ENCODE measurements at regions not wholly inside any gene's neighbourhood (a gene's known extent, or its start where the extent isn't known, plus 50 kb on each side); places are given as distances from the start of the nearest gene placed in this dataset.

DNA sequence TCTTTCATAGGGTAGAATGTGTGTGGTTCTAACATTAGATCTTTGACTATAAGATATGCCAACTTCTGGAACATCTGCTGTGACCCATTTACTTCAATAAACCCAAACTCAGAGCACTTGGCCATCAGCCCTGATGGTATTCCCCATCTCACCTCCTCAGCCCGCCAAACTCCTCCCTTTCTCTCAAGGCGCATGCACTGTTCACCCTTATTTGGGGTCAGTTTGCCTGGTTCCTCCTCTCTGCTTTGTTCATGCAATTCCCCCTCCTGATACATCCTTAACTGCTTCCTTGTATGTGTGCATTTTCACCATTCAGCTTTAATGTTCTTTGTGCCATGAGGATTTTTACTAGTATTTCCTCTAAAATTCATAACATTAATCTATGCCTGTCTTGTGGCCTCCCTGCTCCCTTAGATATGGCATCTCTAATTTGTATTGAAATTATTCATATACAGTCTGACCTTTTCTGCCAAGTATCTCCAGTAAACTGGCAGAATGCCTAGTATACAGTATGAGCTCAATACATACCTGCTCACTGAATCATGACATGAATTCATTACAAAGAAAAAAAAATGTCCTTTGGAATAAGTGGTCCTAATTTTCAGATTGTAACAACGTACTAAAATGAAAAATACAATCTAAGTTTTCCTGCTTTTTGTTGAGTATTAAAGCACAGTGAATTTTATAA is 336.8 kb upstream of the IGFBP3 start:
- DNase-seq (ENCODE audit: low read depth) = no peak
- H3K4me3 ChIP-seq (ENCODE audit: low read depth, low read length) = no peak overlapping the region
- no peak for TF ChIP-seq CTCF (IDR thresholded peaks at IDR 0.05; ENCODE audit: low read depth, low read length, missing control alignments)

DNA sequence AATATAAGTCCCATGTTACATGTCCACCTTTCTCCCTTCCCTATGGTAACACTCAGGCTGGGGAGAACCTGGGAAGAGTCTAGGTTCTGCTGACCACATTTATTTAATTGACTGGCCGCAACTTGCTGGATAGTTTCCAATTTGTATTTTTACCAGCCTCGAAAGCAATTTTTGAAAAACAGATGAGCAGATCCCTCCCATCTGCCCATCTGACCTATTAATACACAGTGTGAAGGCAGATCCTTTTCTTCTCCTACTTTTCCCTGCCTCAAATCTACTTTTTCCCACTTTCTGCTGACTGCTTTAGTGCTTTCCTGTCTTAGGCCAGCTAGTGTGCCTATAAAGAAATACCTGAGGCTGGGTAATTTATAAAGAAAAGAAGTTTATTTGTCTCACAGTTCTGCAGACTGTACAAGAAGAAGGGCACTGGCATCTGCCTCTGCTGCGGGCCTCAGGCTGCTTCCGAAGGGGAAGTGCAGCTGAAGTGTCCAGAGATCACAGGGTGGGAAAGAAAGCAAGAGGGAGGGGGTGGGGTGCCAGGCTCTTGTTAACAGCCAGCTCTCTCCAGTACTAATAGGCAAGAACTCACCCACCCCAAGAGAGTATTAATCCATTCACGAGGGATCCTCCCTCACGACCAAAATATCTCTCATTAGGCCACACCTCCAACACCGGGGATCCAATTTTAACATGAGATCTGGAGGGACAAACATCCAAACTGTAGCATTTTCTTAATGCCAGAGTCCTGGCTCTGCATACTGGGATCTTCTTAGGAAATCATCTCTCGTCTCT is 336.0 kb upstream of the IGFBP3 start:
- DNase-seq (ENCODE audit: low read depth) = no peak
- TF ChIP-seq CTCF (IDR thresholded peaks at IDR 0.05; ENCODE audit: low read depth, low read length, missing control alignments) = no peak
- H3K4me3 ChIP-seq (ENCODE audit: low read depth, low read length) = no peak overlapping the region

GRCh38 chr7:46253520-46253919 is 332.4 kb upstream of the IGFBP3 start:
- no peak for TF ChIP-seq CTCF (IDR thresholded peaks at IDR 0.05; ENCODE audit: low read depth, low read length, missing control alignments)
- no peak overlapping the region for H3K4me3 ChIP-seq (ENCODE audit: low read depth, low read length)
- no peak for DNase-seq (ENCODE audit: low read depth)

- TF ChIP-seq CTCF (IDR thresholded peaks at IDR 0.05; ENCODE audit: low read depth, low read length, missing control alignments) = no peak
- no peak overlapping the region for H3K4me3 ChIP-seq (ENCODE audit: low read depth, low read length)
- DNase-seq (ENCODE audit: low read depth) = no peak
Observed at GRCh38 chr7:46247664-46248063, 326.6 kb upstream of the IGFBP3 start.

DNA sequence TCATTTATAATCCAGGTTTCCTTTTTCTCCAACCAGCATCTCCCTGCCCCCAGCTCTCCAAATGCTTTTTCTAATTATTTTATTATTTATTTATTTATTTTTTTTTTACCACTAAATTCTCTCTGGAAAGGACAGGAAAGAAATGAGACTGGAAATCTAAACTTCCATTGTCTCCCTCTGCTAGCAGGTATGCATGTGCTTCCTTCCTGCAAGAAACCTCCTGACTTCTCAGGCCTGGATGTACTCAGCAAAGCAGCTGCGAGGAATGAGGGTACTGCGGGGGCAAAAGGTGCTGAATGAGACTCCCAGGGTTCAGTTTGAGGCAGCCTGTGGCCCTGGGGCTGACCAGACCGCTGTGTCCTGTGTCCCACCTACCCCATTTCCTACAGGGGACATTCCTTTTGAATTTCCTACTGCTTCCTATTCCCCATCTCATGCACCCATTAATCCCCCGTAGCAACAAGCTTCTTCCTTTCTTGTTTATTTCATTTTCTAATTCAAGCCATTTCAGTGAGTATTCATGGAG is 324.6 kb upstream of the IGFBP3 start:
- H3K4me3 ChIP-seq (ENCODE audit: low read depth, low read length) = no peak overlapping the region
- no peak for TF ChIP-seq CTCF (IDR thresholded peaks at IDR 0.05; ENCODE audit: low read depth, low read length, missing control alignments)
- no peak for DNase-seq (ENCODE audit: low read depth)

DNA sequence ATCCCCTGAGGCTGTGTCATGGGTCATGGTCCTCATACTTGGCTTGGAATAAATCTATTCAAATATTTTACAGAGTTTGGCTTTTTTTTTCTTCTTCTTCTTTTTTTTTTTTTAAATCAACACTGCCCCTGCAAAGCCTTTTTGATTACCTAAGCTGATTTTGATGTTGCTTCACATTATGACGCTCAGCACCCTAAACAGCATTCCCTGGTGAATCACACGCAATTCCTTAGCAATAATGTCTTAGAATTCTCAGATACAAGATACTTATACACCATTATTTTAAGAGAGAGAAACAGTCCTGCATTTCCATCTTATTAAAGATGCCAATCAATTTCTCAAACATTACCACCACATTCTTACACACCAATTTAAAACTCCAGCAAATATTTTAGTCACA is 323.7 kb upstream of the IGFBP3 start:
- no peak for DNase-seq (ENCODE audit: low read depth)
- no peak overlapping the region for H3K4me3 ChIP-seq (ENCODE audit: low read depth, low read length)
- no peak for TF ChIP-seq CTCF (IDR thresholded peaks at IDR 0.05; ENCODE audit: low read depth, low read length, missing control alignments)
